Epithelial cell of esophagus (primary cell): ENCODE measurements at regions not wholly inside any gene's neighbourhood (a gene's known extent, or its start where the extent isn't known, plus 50 kb on each side); places are given as distances from the start of the nearest gene placed in this dataset.
A peak's percentile ranks its signal among the peaks of the same experiment; 100 is the strongest.

ENCODE experiments used
- DNase-seq: peaks from one replicate; pipeline ENCODE4 v3.0.0; 2010; ENCODE audit warnings: low read depth
- H3K4me3 ChIP-seq: 2 replicates; pipeline ENCODE4 v1.5.1; 2011; ENCODE audit warnings: mild to moderate bottlenecking, low read length, control low read depth
- CTCF ChIP-seq: IDR thresholded peaks from 2 replicates; pipeline ENCODE4 v1.5.1; 2011; ENCODE audit warnings: low read depth, mild to moderate bottlenecking, low read length, control low read depth, inconsistent platforms; ENCODE audit not compliant: insufficient read depth; ENCODE audit errors: missing control alignments

- no peak for TF ChIP-seq CTCF
These were observed 564.0 kb downstream of the TNS1 start for GRCh38 chr2:217438821-217439220.

GRCh38 chr2:217438136-217438535 lies 564.7 kb downstream of the TNS1 start:
- TF ChIP-seq CTCF, result no peak
- DNase-seq, result peak; percentile 82
- no peak overlapping the region for H3K4me3 ChIP-seq

More at GRCh38 chr2:217438821-217439220, 564.0 kb downstream of the TNS1 start:
- no peak overlapping the region for H3K4me3 ChIP-seq
- DNase-seq, result no peak

- no peak for TF ChIP-seq CTCF
- H3K4me3 ChIP-seq, result no peak overlapping the region
- no peak for DNase-seq
These were observed 565.4 kb downstream of the TNS1 start for GRCh38 chr2:217437290-217437870.

GRCh38 chr2:217436386-217436785 lies 566.4 kb downstream of the TNS1 start:
- TF ChIP-seq CTCF, result no peak
- no peak for DNase-seq
- no peak overlapping the region for H3K4me3 ChIP-seq

- peak; percentile 97 for DNase-seq
- no peak for TF ChIP-seq CTCF
These were observed 568.4 kb downstream of the TNS1 start for GRCh38 chr2:217434180-217434975.

GRCh38 chr2:217433522-217433921 lies 569.3 kb downstream of the TNS1 start:
- H3K4me3 ChIP-seq, result no peak overlapping the region
- DNase-seq, result no peak
- TF ChIP-seq CTCF, result no peak

More at GRCh38 chr2:217434180-217434975, 568.4 kb downstream of the TNS1 start:
- H3K4me3 ChIP-seq, result no peak overlapping the region
